ENCODE measurements at regions not wholly inside any gene's neighbourhood (a gene's known extent, or its start where the extent isn't known, plus 50 kb on each side); places are given as distances from the start of the nearest gene placed in this dataset.

DNA sequence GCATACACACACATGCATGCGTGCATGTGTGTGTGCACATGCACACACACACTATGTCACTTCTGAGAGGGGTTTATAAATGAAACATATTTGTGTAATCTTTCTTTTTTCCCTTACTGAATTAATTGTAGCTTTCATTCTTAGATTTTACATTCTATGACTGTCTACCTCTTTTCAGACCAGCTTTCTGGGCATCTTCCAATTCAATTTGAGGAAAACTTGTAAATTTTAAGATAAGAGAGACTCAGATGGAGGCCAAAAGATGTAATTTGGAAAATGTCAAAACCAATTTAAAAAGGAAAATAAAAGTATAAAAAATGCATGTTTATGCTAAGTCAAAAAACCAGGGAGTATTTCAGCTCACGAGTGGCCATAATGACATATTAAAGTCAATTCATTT is 594.5 kb downstream of the OLFM4 start:
- TF ChIP-seq, protein P1, sequence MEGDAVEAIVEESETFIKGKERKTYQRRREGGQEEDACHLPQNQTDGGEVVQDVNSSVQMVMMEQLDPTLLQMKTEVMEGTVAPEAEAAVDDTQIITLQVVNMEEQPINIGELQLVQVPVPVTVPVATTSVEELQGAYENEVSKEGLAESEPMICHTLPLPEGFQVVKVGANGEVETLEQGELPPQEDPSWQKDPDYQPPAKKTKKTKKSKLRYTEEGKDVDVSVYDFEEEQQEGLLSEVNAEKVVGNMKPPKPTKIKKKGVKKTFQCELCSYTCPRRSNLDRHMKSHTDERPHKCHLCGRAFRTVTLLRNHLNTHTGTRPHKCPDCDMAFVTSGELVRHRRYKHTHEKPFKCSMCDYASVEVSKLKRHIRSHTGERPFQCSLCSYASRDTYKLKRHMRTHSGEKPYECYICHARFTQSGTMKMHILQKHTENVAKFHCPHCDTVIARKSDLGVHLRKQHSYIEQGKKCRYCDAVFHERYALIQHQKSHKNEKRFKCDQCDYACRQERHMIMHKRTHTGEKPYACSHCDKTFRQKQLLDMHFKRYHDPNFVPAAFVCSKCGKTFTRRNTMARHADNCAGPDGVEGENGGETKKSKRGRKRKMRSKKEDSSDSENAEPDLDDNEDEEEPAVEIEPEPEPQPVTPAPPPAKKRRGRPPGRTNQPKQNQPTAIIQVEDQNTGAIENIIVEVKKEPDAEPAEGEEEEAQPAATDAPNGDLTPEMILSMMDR (IDR thresholded peaks at IDR 0.05) = no peak
- TF ChIP-seq EP300 (IDR thresholded peaks at IDR 0.05) (no peak), POLR2A (IDR thresholded peaks at IDR 0.05) (no peak)

Measured in tibial nerve (tissue), 4 donors.